Esophagus (tissue), 2 donors: ENCODE measurements at regions not wholly inside any gene's neighbourhood (a gene's known extent, or its start where the extent isn't known, plus 50 kb on each side); places are given as distances from the start of the nearest gene placed in this dataset.
"Not testable (repeated sequence)": the region's sequence is repeated elsewhere in the genome, so short reads cannot be mapped to it uniquely, and the experiment has no call there.

Experiments
- H3K27ac ChIP-seq, 2 donors: one replicate each; pipeline ENCODE4 v1.5.1; 2013; ENCODE audit warnings: low read depth in 2 of 2, mild to moderate bottlenecking in 2 of 2, inconsistent platforms in 1 of 2, low read length in 1 of 2, moderate library complexity in 1 of 2
- H3K27me3 ChIP-seq, 2 donors: one replicate each; pipeline ENCODE4 v1.6.1; 2013; ENCODE audit warnings: low read length in 2 of 2, control low read depth in 1 of 2, mild to moderate bottlenecking in 1 of 2; ENCODE audit not compliant: insufficient read depth in 2 of 2, control insufficient read depth in 1 of 2
- H3K36me3 ChIP-seq, 2 donors: one replicate each; pipeline ENCODE4 v1.6.1; 2013; ENCODE audit warnings: low read length in 1 of 2; ENCODE audit not compliant: control insufficient read depth in 2 of 2, insufficient read depth in 2 of 2
- H3K4me1 ChIP-seq, 2 donors: one replicate each; pipeline ENCODE4 v1.6.1; 2013; ENCODE audit warnings: low read length in 1 of 2; ENCODE audit not compliant: control insufficient read depth in 2 of 2, insufficient read depth in 2 of 2
- H3K4me3 ChIP-seq, 2 donors: one replicate each; pipeline ENCODE4 v1.5.1; 2013; ENCODE audit warnings: low read length in 2 of 2, mild to moderate bottlenecking in 2 of 2, low read depth in 1 of 2, moderate library complexity in 1 of 2
- H3K9me3 ChIP-seq, 2 donors: one replicate each; pipeline ENCODE4 v1.6.1; 2013; ENCODE audit warnings: mild to moderate bottlenecking in 2 of 2, low read depth in 1 of 2, low read length in 1 of 2, moderate library complexity in 1 of 2; ENCODE audit not compliant: control insufficient read depth in 2 of 2, insufficient read depth in 1 of 2
- WGBS, 2 donors: extraction: QIAGEN DNeasy Blood & Tissue Kit; methylation state at CpG; one replicate each; pipeline ENCODE4 v1.1.7; 2013; 5-methylcytosine and 5-hydroxymethylcytosine counted together
- donor health status: healthy with polysubstance abuse.
- donor health status: Bipolar disorder and iron deficiency.

GRCh38 chr13:81382246-81382645 is 1041.3 kb upstream of the SPRY2 start:
- 64 to 67% methylated on average over 1 of the region's 1 CpG for WGBS, 2 donors
- H3K27me3 ChIP-seq = no peaks in the 10 kb centered on the region

GRCh38 chr13:81381560-81381959 is 1040.6 kb upstream of the SPRY2 start:
- Histone ChIP-seq H3K4me3 (no peak overlapping the region), H3K4me1 (no peaks in the 10 kb centered on the region), H3K27me3 (no peaks in the 10 kb centered on the region), H3K36me3 (no peaks in the 10 kb centered on the region), H3K9me3 (no peaks in the 10 kb centered on the region), H3K27ac (no peak overlapping the region)
- 30 to 31% methylated on average over 1 of the region's 1 CpG for WGBS, 2 donors

More at GRCh38 chr13:81382246-81382645, 1041.3 kb upstream of the SPRY2 start:
- Histone ChIP-seq H3K36me3 (no peaks in the 10 kb centered on the region), H3K4me1 (no peaks in the 10 kb centered on the region), H3K4me3 (no peak overlapping the region), H3K9me3 (no peaks in the 10 kb centered on the region), H3K27ac (no peak overlapping the region)

DNA sequence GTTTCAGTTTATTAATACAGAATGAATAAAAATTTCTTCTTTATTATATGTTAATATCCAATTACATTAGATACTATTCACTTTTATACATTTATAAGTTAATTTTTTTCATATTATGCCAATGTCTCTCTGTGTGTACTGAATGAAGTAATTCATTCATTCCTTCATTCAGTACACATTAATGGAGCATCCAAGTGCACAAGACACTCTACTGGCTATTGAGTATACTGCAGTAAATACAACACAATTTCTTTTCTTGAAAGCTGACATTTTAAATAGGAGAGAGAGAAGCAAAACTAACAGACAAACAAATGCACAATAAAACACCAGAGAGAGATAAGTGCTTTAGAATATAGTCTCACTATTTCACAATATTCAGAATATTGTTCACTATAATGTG is 1038.3 kb upstream of the SPRY2 start:
- Histone ChIP-seq H3K4me3 (no peak overlapping the region), H3K36me3 (no peaks in the 10 kb centered on the region), H3K27ac (no peak overlapping the region)

DNA sequence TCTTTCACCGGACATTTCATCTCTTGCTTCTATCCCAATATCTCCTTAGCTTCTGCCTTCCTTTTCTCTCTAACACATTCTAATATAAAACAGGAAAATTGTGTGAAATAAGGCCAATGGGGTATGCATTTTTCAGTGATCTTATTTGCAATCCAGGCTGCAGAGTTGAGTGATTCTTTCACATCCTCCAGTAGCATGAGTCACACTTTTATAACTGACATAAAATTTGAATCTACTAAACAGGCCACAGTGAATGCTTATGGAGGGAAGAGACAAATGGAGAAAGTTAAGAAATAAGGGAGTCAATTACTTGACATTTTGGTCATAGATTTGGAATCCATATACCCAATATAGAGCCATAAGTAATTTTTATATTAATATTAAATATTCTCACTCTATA is 1037.0 kb upstream of the SPRY2 start:
- 90 to 92% methylated on average over 1 of the region's 1 CpG for WGBS, 2 donors
- Histone ChIP-seq H3K27me3 (no peaks in the 10 kb centered on the region), H3K9me3 (no peaks in the 10 kb centered on the region)

More for the DNA sequence above, 1038.3 kb upstream of the SPRY2 start:
- H3K4me1 ChIP-seq = no peaks in the 10 kb centered on the region
- no peaks in the 10 kb centered on the region for H3K27me3 ChIP-seq
- no peaks in the 10 kb centered on the region for H3K9me3 ChIP-seq

DNA sequence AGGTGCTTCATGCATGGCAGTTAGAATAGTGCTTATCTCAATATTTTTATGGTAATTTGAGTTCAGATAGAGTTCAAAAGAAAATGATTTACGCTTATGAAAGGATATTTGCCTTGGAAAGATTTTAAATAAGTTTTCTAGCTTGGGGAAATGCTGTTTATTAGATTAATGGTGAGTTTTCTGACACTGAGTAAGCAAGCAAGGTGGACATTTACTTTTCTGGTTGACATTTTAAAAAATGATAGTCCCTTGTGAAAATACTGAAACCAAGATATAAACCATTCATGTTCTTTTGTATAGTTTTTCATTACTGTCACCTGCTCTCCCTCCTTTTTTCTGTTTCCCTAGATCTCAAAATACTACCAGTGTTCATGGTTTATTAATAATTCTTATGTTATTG is 1034.8 kb upstream of the SPRY2 start:
- H3K36me3 ChIP-seq = no peaks in the 10 kb centered on the region
- no peaks in the 10 kb centered on the region for H3K9me3 ChIP-seq
- no peak overlapping the region for H3K27ac ChIP-seq
- no peaks in the 10 kb centered on the region for H3K27me3 ChIP-seq
- H3K4me3 ChIP-seq = no peak overlapping the region
- no peaks in the 10 kb centered on the region for H3K4me1 ChIP-seq
- 52 to 55% methylated on average over 1 of the region's 1 CpG for WGBS, 2 donors

More for the DNA sequence above, 1037.0 kb upstream of the SPRY2 start:
- H3K36me3 ChIP-seq = no peaks in the 10 kb centered on the region
- no peak overlapping the region for H3K27ac ChIP-seq
- no peaks in the 10 kb centered on the region for H3K4me1 ChIP-seq
- H3K4me3 ChIP-seq = no peak overlapping the region

DNA sequence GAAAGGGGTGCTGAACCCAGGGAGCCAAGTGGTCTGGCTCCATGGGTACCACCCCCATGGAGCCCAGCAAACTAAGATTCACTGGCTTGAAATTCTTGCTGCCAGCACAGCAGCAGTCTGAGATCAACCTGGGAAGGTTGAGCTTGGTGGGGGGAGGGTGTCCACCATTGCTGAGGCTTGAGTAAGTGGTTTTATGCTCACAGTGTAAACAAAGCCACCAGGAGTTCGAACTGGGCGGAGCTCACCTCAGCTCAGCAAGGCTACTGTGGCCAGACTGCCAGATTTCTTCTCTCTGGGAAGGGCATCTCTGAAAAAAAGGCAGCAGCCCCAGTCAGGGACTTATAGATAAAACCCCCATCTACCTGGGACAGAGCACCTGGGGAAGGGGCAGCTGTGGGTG is 1021.8 kb upstream of the SPRY2 start:
- H3K36me3 ChIP-seq, H3K4me3 ChIP-seq, H3K9me3 ChIP-seq, H3K4me1 ChIP-seq, H3K27ac ChIP-seq, H3K27me3 ChIP-seq: not testable (repeated sequence)
- 67 to 72% methylated on average over 2 of the region's 2 CpGs for WGBS, 2 donors

- 42 to 52% methylated on average over 1 of the region's 1 CpG for WGBS, 2 donors
- H3K27me3 ChIP-seq = no peaks in the 10 kb centered on the region
- no peaks in the 10 kb centered on the region for H3K36me3 ChIP-seq
- H3K4me3 ChIP-seq = no peak overlapping the region
- H3K9me3 ChIP-seq = no peaks in the 10 kb centered on the region
- H3K27ac ChIP-seq = no peak overlapping the region
- no peaks in the 10 kb centered on the region for H3K4me1 ChIP-seq
These were observed 1009.1 kb upstream of the SPRY2 start for GRCh38 chr13:81350056-81350455.

GRCh38 chr13:81340118-81341069 is 999.5 kb upstream of the SPRY2 start:
- H3K27ac ChIP-seq, H3K4me3 ChIP-seq, H3K4me1 ChIP-seq, H3K9me3 ChIP-seq, H3K36me3 ChIP-seq, H3K27me3 ChIP-seq: not testable (repeated sequence)
- 94 to 96% methylated on average over 32 to 36 of the region's 36 CpGs for WGBS, 2 donors

DNA sequence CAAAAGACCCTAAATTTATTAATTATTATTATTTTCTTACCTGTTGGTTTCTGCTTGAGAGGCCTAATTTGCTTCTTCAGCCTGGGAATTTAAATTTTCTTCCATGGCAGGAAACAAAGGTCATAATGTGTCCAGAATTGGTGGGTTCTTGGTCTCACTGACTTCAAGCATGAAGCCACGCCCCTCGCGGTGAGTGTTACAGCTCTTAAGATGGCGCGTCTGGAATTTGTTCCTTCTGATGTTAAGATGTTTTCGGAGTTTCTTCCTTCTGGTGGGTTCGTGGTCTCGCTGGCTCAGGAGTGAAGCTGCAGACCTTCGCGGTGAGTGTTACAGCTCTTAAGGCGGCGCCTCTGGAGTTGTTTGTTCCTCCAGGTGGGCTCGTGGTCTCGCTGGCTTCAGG is 998.7 kb upstream of the SPRY2 start:
- H3K27me3 ChIP-seq, H3K4me1 ChIP-seq, H3K4me3 ChIP-seq, H3K9me3 ChIP-seq, H3K27ac ChIP-seq, H3K36me3 ChIP-seq: not testable (repeated sequence)
- 94 to 97% methylated on average over 14 of the region's 14 CpGs for WGBS, 2 donors

- Histone ChIP-seq H3K27me3 (no peaks in the 10 kb centered on the region), H3K27ac (no peak overlapping the region), H3K4me3 (no peak overlapping the region), H3K9me3 (peaks cover 4 to 6% of the 10 kb centered on the region in 2 donors), H3K36me3 (no peaks in the 10 kb centered on the region), H3K4me1 (no peaks in the 10 kb centered on the region)
- WGBS, 2 donors = 71 to 79% methylated on average over 4 of the region's 4 CpGs
These were observed 993.6 kb upstream of the SPRY2 start for GRCh38 chr13:81334481-81334880.
